Suprapubic skin (tissue), 4 donors: ENCODE measurements at regions not wholly inside any gene's neighbourhood (a gene's known extent, or its start where the extent isn't known, plus 50 kb on each side); places are given as distances from the start of the nearest gene placed in this dataset.

Source experiments
- DNase-seq, 2 donors: peaks; one replicate each; pipeline ENCODE4 v3.0.0-alpha.2; 2019; ENCODE audit warnings: low spot score in 2 of 2
- H3K27ac ChIP-seq: fragments of 200-600 bp; sonication (generic); one replicate; pipeline ENCODE4 v1.5.1; 2019
- H3K27me3 ChIP-seq: fragments of 200-600 bp; sonication (generic); one replicate; pipeline ENCODE4 v1.5.1; 2019
- H3K36me3 ChIP-seq: fragments of 200-600 bp; sonication (generic); one replicate; pipeline ENCODE4 v1.5.1; 2019
- H3K4me1 ChIP-seq: fragments of 200-600 bp; sonication (generic); one replicate; pipeline ENCODE4 v1.5.1; 2019
- H3K4me3 ChIP-seq: fragments of 200-600 bp; sonication (generic); one replicate; pipeline ENCODE4 v1.5.1; 2019; ENCODE audit warnings: mild to moderate bottlenecking
- H3K9me3 ChIP-seq: fragments of 200-600 bp; sonication (generic); one replicate; pipeline ENCODE4 v1.5.1; 2019
- CTCF ChIP-seq, 2 donors: fragments of 200-600 bp in 1 of 2; fragments of 450-650 bp in 1 of 2; sonication (generic) in 1 of 2; IDR thresholded peaks; one replicate each; pipeline ENCODE4 v1.5.1; 2016 to 2019; ENCODE audit warnings: antibody characterized with exemption in 2 of 2, mild to moderate bottlenecking in 1 of 2, moderate library complexity in 1 of 2
- EP300 ChIP-seq: sonication (generic); formaldehyde crosslinking; IDR thresholded peaks from one replicate; pipeline ENCODE4 v1.6.1; 2017; ENCODE audit warnings: antibody characterized with exemption
- POLR2A ChIP-seq, 2 donors: fragments of 450-650 bp; IDR thresholded peaks; one replicate each; pipeline ENCODE4 v1.6.1; 2017; ENCODE audit warnings: antibody characterized with exemption in 2 of 2, mild to moderate bottlenecking in 2 of 2, moderate library complexity in 2 of 2
- POLR2AphosphoS5 ChIP-seq, 3 donors: sonication (generic); formaldehyde crosslinking; IDR thresholded peaks; one replicate each; pipeline ENCODE4 v1.6.1; 2017; ENCODE audit warnings: antibody characterized with exemption in 3 of 3
- WGBS: methylation state at CpG from one replicate; pipeline ENCODE4 v1.1.5; 2018; 5-methylcytosine and 5-hydroxymethylcytosine counted together

- H3K27ac ChIP-seq: no peak overlapping the region
- H3K4me1 ChIP-seq: no peaks in the 10 kb centered on the region
- 72% methylated on average over 5 of the region's 5 CpGs for WGBS
- no peaks in the 10 kb centered on the region for H3K36me3 ChIP-seq
- no peak for DNase-seq
- H3K27me3 ChIP-seq: no peaks in the 10 kb centered on the region
- no peaks in the 10 kb centered on the region for H3K9me3 ChIP-seq
- TF ChIP-seq POLR2A (IDR thresholded peaks at IDR 0.05): no peak
- TF ChIP-seq CTCF (IDR thresholded peaks at IDR 0.05): no peak
- no peak for TF ChIP-seq EP300
- TF ChIP-seq POLR2AphosphoS5 (IDR thresholded peaks at IDR 0.05): no peak
- H3K4me3 ChIP-seq: no peak overlapping the region
These were observed 222.6 kb upstream of the RASGEF1B start for GRCh38 chr4:81694176-81694913.

- Histone ChIP-seq H3K27ac (no peak overlapping the region), H3K27me3 (no peaks in the 10 kb centered on the region), H3K9me3 (no peaks in the 10 kb centered on the region), H3K4me1 (no peaks in the 10 kb centered on the region), H3K4me3 (no peak overlapping the region), H3K36me3 (no peaks in the 10 kb centered on the region)
- TF ChIP-seq EP300: no peak
- no peak for DNase-seq
- WGBS: 89% methylated on average over 2 of the region's 2 CpGs
These were observed 219.2 kb upstream of the RASGEF1B start for GRCh38 chr4:81690871-81691270.

- no peaks in the 10 kb centered on the region for H3K4me1 ChIP-seq
- 66% methylated on average over 4 of the region's 4 CpGs for WGBS
- TF ChIP-seq POLR2AphosphoS5 (IDR thresholded peaks at IDR 0.05): no peak
- peak in 1 of 2 donors; percentile 13 for TF ChIP-seq CTCF (IDR thresholded peaks at IDR 0.05)
- no peak overlapping the region for H3K27ac ChIP-seq
- no peak for DNase-seq
- H3K4me3 ChIP-seq: no peak overlapping the region
- no peaks in the 10 kb centered on the region for H3K9me3 ChIP-seq
- H3K36me3 ChIP-seq: no peaks in the 10 kb centered on the region
- no peaks in the 10 kb centered on the region for H3K27me3 ChIP-seq
These were observed 216.4 kb upstream of the RASGEF1B start for GRCh38 chr4:81688085-81688484.

- H3K27me3 ChIP-seq: no peaks in the 10 kb centered on the region
- DNase-seq: no peak
- TF ChIP-seq POLR2AphosphoS5 (IDR thresholded peaks at IDR 0.05): no peak
- TF ChIP-seq POLR2A (IDR thresholded peaks at IDR 0.05): no peak
- TF ChIP-seq CTCF (IDR thresholded peaks at IDR 0.05): no peak
- TF ChIP-seq EP300: no peak
- 100% methylated on average over 1 of the region's 1 CpG for WGBS
- H3K36me3 ChIP-seq: no peaks in the 10 kb centered on the region
- no peak overlapping the region for H3K27ac ChIP-seq
- H3K4me3 ChIP-seq: no peak overlapping the region
- no peaks in the 10 kb centered on the region for H3K9me3 ChIP-seq
- no peaks in the 10 kb centered on the region for H3K4me1 ChIP-seq
These were observed 215.8 kb upstream of the RASGEF1B start for GRCh38 chr4:81687471-81687870.

GRCh38 chr4:81685104-81685503 is 213.4 kb upstream of the RASGEF1B start:
- Histone ChIP-seq H3K27ac (no peak overlapping the region), H3K27me3 (no peaks in the 10 kb centered on the region), H3K4me3 (no peak overlapping the region), H3K4me1 (no peaks in the 10 kb centered on the region), H3K36me3 (no peaks in the 10 kb centered on the region), H3K9me3 (no peaks in the 10 kb centered on the region)
- DNase-seq: no peak
- 78% methylated on average over 2 of the region's 2 CpGs for WGBS
- TF ChIP-seq POLR2AphosphoS5 (IDR thresholded peaks at IDR 0.05): no peak
- no peak for TF ChIP-seq POLR2A (IDR thresholded peaks at IDR 0.05)
- TF ChIP-seq CTCF (IDR thresholded peaks at IDR 0.05): no peak
- TF ChIP-seq EP300: no peak

- H3K27ac ChIP-seq: no peak overlapping the region
- WGBS: 94% methylated on average over 4 of the region's 4 CpGs
- no peaks in the 10 kb centered on the region for H3K36me3 ChIP-seq
- DNase-seq: no peak
- no peak overlapping the region for H3K4me3 ChIP-seq
- no peaks in the 10 kb centered on the region for H3K4me1 ChIP-seq
- no peaks in the 10 kb centered on the region for H3K27me3 ChIP-seq
- TF ChIP-seq CTCF (IDR thresholded peaks at IDR 0.05): no peak
- TF ChIP-seq POLR2AphosphoS5 (IDR thresholded peaks at IDR 0.05): no peak
- TF ChIP-seq EP300: no peak
- no peak for TF ChIP-seq POLR2A (IDR thresholded peaks at IDR 0.05)
- no peaks in the 10 kb centered on the region for H3K9me3 ChIP-seq
These were observed 212.6 kb upstream of the RASGEF1B start for GRCh38 chr4:81684352-81684751.
